HEK293T (cell line): ENCODE measurements at regions not wholly inside any gene's neighbourhood (a gene's known extent, or its start where the extent isn't known, plus 50 kb on each side); places are given as distances from the start of the nearest gene placed in this dataset.
A peak's percentile ranks its signal among the peaks of the same experiment; 100 is the strongest.

Experiments
- CTCF ChIA-PET: fragments of 350-600 bp; formaldehyde crosslinking; extraction: SDS; loops from one replicate; lab custom pipeline; 2021; ENCODE audit warnings: antibody characterized with exemption, inconsistent platforms; lab: Yijun Ruan, JAX
- POLR2A ChIA-PET: fragments of 350-600 bp; formaldehyde crosslinking; extraction: SDS; loops from one replicate; lab custom pipeline; 2020; ENCODE audit warnings: antibody characterized with exemption, inconsistent platforms; lab: Yijun Ruan, JAX
- DNase-seq: peaks from one replicate; pipeline ENCODE4 v3.0.0; 2012; ENCODE audit warnings: mixed read lengths; ENCODE audit errors: extremely low spot score
- ARNT ChIP-seq: fragments of 450-650 bp; IDR thresholded peaks from 2 replicates; pipeline ENCODE4 v1.6.1; 2017; ENCODE audit warnings: mild to moderate bottlenecking
- BHLHE40 ChIP-seq: fragments of 450-650 bp; IDR thresholded peaks from 2 replicates; pipeline ENCODE4 v1.6.1; 2016; ENCODE audit warnings: mild to moderate bottlenecking, moderate library complexity, borderline replicate concordance
- CTBP1 ChIP-seq: fragments of 450-650 bp; IDR thresholded peaks from 2 replicates; pipeline ENCODE4 v1.6.1; 2016; ENCODE audit warnings: borderline replicate concordance
- ELF4 ChIP-seq: fragments of 450-650 bp; IDR thresholded peaks from 2 replicates; pipeline ENCODE4 v1.6.1; 2017; ENCODE audit warnings: antibody characterized with exemption
- FOXA1 ChIP-seq: fragments of 450-650 bp; IDR thresholded peaks from 2 replicates; pipeline ENCODE4 v1.6.1; 2016; ENCODE audit warnings: mild to moderate bottlenecking
- FOXK2 ChIP-seq: fragments of 450-650 bp; IDR thresholded peaks from 2 replicates; pipeline ENCODE4 v1.6.1; 2016; ENCODE audit warnings: mild to moderate bottlenecking
- FOXM1 ChIP-seq: fragments of 450-650 bp; IDR thresholded peaks from 2 replicates; pipeline ENCODE4 v1.6.1; 2017; ENCODE audit warnings: mild to moderate bottlenecking, borderline replicate concordance
- HDGF ChIP-seq: fragments of 450-650 bp; IDR thresholded peaks from 2 replicates; pipeline ENCODE4 v1.6.1; 2017; ENCODE audit warnings: antibody characterized with exemption, borderline replicate concordance
- L3MBTL2 ChIP-seq: fragments of 450-650 bp; conservative IDR thresholded peaks from 2 replicates; pipeline ENCODE4 v1.6.1; 2016; ENCODE audit warnings: mild to moderate bottlenecking
- LEF1 ChIP-seq: fragments of 450-650 bp; IDR thresholded peaks from 2 replicates; pipeline ENCODE4 v1.6.1; 2017; ENCODE audit warnings: mild to moderate bottlenecking, borderline replicate concordance
- NFRKB ChIP-seq: fragments of 450-650 bp; IDR thresholded peaks from 2 replicates; pipeline ENCODE4 v1.6.1; 2016; ENCODE audit warnings: mild to moderate bottlenecking, moderate library complexity
- PKNOX1 ChIP-seq: fragments of 450-650 bp; IDR thresholded peaks from 2 replicates; pipeline ENCODE4 v1.6.1; 2016
- SP1 ChIP-seq: fragments of 450-650 bp; IDR thresholded peaks from 2 replicates; pipeline ENCODE4 v1.6.1; 2017
- SUZ12 ChIP-seq: fragments of 450-650 bp; IDR thresholded peaks from 2 replicates; pipeline ENCODE4 v1.6.1; 2016; ENCODE audit warnings: mild to moderate bottlenecking
- TARDBP ChIP-seq: fragments of 450-650 bp; IDR thresholded peaks from 2 replicates; pipeline ENCODE4 v1.6.1; 2016
- ZNF384 ChIP-seq: fragments of 450-650 bp; IDR thresholded peaks from 2 replicates; pipeline ENCODE4 v1.6.1; 2016

DNA sequence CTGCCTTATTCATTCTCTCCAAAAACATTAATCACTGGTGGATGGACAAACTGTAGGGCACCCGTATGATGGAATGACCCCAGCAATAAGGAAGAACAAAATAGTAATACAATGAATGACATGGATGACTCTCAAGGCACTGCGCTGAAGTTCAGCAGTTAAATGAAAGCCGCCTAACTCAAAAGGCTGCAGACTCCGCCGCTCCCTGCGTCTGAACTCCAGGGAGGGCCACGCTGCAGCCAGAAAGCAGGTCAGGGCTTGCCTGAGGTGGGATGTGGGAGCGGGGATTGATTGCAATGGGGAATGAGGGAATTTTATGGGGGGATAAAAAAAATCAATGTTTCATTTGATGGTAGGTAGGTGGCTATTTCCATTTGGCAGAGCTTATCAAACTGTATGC is 86.5 kb upstream of the LAPTM4A start:
- DNase-seq, result no peak
- ChIA-PET CTCF (interaction anchor here (1.4 kb wide), 1 partner anchor 10 kb away, joined by 5 read pairs; no protein-coding TSS in a partner anchor), POLR2A (interaction anchor here (0.9 kb wide), 1 partner anchor 23 kb away, joined by 3 read pairs; no protein-coding TSS in a partner anchor)
- no peak for TF ChIP-seq ARNT
- TF ChIP-seq CTBP1, result no peak
- TF ChIP-seq HDGF, result no peak
- no peak for TF ChIP-seq BHLHE40
- no peak for TF ChIP-seq NFRKB
- no peak for TF ChIP-seq ZNF384
- TF ChIP-seq SP1, result no peak
- TF ChIP-seq FOXM1, result no peak
- TF ChIP-seq FOXK2, result no peak
- TF ChIP-seq ELF4, result no peak
- no peak for TF ChIP-seq FOXA1
- no peak for TF ChIP-seq LEF1

- no peak for DNase-seq
- ChIA-PET CTCF (interaction anchor here (1.4 kb wide), 1 partner anchor 10 kb away, joined by 5 read pairs; no protein-coding TSS in a partner anchor), POLR2A (interaction anchor here (0.9 kb wide), 1 partner anchor 22 kb away, joined by 3 read pairs; no protein-coding TSS in a partner anchor)
- TF ChIP-seq PKNOX1, result no peak
- no peak for TF ChIP-seq ARNT
- TF ChIP-seq FOXA1, result no peak
- no peak for TF ChIP-seq L3MBTL2
- no peak for TF ChIP-seq ELF4
- no peak for TF ChIP-seq SP1
- TF ChIP-seq SUZ12, result no peak
- no peak for TF ChIP-seq NFRKB
- TF ChIP-seq HDGF, result no peak
Measured at GRCh38 chr2:20137131-20137571, 85.7 kb upstream of the LAPTM4A start.

GRCh38 chr2:20136149-20136548 is 84.7 kb upstream of the LAPTM4A start:
- ChIA-PET POLR2A (interaction anchor here (1.2 to 1.6 kb wide), 3 partner anchors 76 to 89 kb away, joined by 4 to 5 read pairs (median 5); partner anchors contain the start of gene SDC1), CTCF (interaction anchor here (0.9 to 2.5 kb wide), 7 partner anchors 10 to 129 kb away, joined by 3 to 19 read pairs (median 4); partner anchors contain the start of gene SDC1)
- TF ChIP-seq HDGF (no peak), FOXA1 (no peak), L3MBTL2 (no peak), PKNOX1 (no peak), FOXM1 (no peak)
- no peak for DNase-seq

GRCh38 chr2:20135631-20136050 is 84.2 kb upstream of the LAPTM4A start:
- TF ChIP-seq ELF4, result no peak
- TF ChIP-seq LEF1, result no peak
- TF ChIP-seq FOXA1, result no peak
- no peak for TF ChIP-seq SP1
- TF ChIP-seq HDGF, result no peak
- no peak for TF ChIP-seq L3MBTL2
- no peak for TF ChIP-seq FOXM1
- TF ChIP-seq FOXK2, result no peak
- no peak for TF ChIP-seq SUZ12
- TF ChIP-seq PKNOX1, result no peak
- no peak for TF ChIP-seq BHLHE40
- TF ChIP-seq CTBP1, result no peak
- TF ChIP-seq NFRKB, result no peak
- no peak for TF ChIP-seq TARDBP
- no peak for TF ChIP-seq ZNF384
- TF ChIP-seq ARNT, result no peak
- ChIA-PET CTCF (interaction anchor here (0.6 to 2.5 kb wide), 9 partner anchors 10 to 129 kb away, joined by 3 to 19 read pairs (median 4); partner anchors contain the start of gene SDC1), POLR2A (interaction anchor here (1.2 to 1.6 kb wide), 3 partner anchors 76 to 90 kb away, joined by 4 to 5 read pairs (median 5); partner anchors contain the start of gene SDC1)
- DNase-seq, result peak; percentile 76

GRCh38 chr2:20132990-20133535 is 81.6 kb upstream of the LAPTM4A start:
- TF ChIP-seq L3MBTL2 (no peak), PKNOX1 (no peak), CTBP1 (no peak), BHLHE40 (no peak), LEF1 (no peak), HDGF (no peak), TARDBP (no peak), SP1 (no peak), ZNF384 (no peak), FOXM1 (no peak), NFRKB (no peak), SUZ12 (no peak)
- ChIA-PET CTCF (interaction anchor here (1.0 kb wide), 1 partner anchor 93 kb away, joined by 5 read pairs; no protein-coding TSS in a partner anchor), POLR2A (no interaction called here)
- DNase-seq, result no peak
